H1 (cell line): ENCODE measurements at regions not wholly inside any gene's neighbourhood (a gene's known extent, or its start where the extent isn't known, plus 50 kb on each side); places are given as distances from the start of the nearest gene placed in this dataset.

Experiments
- CEBPB ChIP-seq: IDR thresholded peaks from 2 replicates; pipeline ENCODE4 v1.6.1; 2012; ENCODE audit warnings: low read depth, low read length
- EZH2 ChIP-seq: fragments of 200-600 bp; sonication (generic); IDR thresholded peaks from 2 replicates; pipeline ENCODE4 v1.7.1; 2012; ENCODE audit warnings: low read depth, mild to moderate bottlenecking, moderate library complexity, low read length, inconsistent platforms; ENCODE audit not compliant: severe bottlenecking
- GABPA ChIP-seq: IDR thresholded peaks from 2 replicates; pipeline ENCODE4 v1.6.1; 2011; ENCODE audit warnings: mild to moderate bottlenecking, low read length, moderate library complexity, borderline replicate concordance; ENCODE audit not compliant: insufficient read depth
- JUND ChIP-seq: IDR thresholded peaks from 2 replicates; pipeline ENCODE4 v1.6.1; 2011; ENCODE audit warnings: mild to moderate bottlenecking, improper control_type of control experiment, low read length

GRCh38 chr11:96960476-96960875 lies 570.7 kb downstream of the JRKL start:
- TF ChIP-seq CEBPB = no peak
- TF ChIP-seq JUND = no peak
- TF ChIP-seq GABPA = no peak
- no peak for TF ChIP-seq EZH2
